IPS DF 6.9 (cell line): ENCODE measurements at regions not wholly inside any gene's neighbourhood (a gene's known extent, or its start where the extent isn't known, plus 50 kb on each side); places are given as distances from the start of the nearest gene placed in this dataset.

Experiments
- DNase-seq: peaks from one replicate; pipeline ENCODE4 v3.0.0-alpha.2; 2013; ENCODE audit warnings: low read depth, low spot score
- H3K27ac ChIP-seq: one replicate; pipeline ENCODE4 v1.5.1; 2013; ENCODE audit warnings: low read length, control low read depth
- H3K27me3 ChIP-seq: 2 replicates; pipeline ENCODE4 v1.6.1; 2013; ENCODE audit warnings: mild to moderate bottlenecking, low read length; ENCODE audit not compliant: control insufficient read depth, insufficient read depth
- H3K36me3 ChIP-seq: 2 replicates; pipeline ENCODE4 v1.6.1; 2013; ENCODE audit warnings: low read length; ENCODE audit not compliant: control insufficient read depth, insufficient read depth
- H3K4me1 ChIP-seq: 2 replicates; pipeline ENCODE4 v1.6.1; 2013; ENCODE audit warnings: low read length; ENCODE audit not compliant: control insufficient read depth, insufficient read depth
- H3K4me3 ChIP-seq: 2 replicates; pipeline ENCODE4 v1.5.1; 2013; ENCODE audit warnings: mild to moderate bottlenecking, low read length
- H3K9me3 ChIP-seq: 2 replicates; pipeline ENCODE4 v1.6.1; 2013; ENCODE audit warnings: low read length, inconsistent platforms; ENCODE audit not compliant: control insufficient read depth, insufficient read depth
- WGBS: extraction: QIAGEN DNeasy Blood & Tissue Kit; methylation state at CpG from one replicate; pipeline ENCODE4 v1.1.7; 2013; ENCODE audit warnings: mixed read lengths, missing lambda C conversion rate; ENCODE audit not compliant: insufficient read length, insufficient coverage; 5-methylcytosine and 5-hydroxymethylcytosine counted together

DNA sequence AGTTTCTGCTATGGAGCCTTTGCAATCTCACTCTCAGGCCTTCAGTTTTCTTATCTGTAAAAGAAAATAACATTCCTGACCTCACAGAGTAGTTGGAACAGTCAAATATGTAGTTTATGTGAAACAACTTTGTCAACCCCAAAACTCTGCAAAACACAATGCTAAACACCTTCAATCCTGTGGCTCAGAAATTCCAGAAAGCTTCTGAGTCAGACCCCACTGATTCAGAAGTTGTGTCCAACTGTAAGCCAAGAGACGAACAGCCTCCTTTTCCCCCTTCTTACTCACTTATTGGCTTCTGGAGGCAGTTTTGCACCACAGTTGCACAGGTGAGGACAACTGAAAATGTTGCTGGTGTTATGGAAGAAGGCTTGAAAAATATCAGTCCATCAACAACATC lies 52.9 kb downstream of the TMSB4Y start:
- H3K9me3 ChIP-seq: no peaks in the 10 kb centered on the region
- no peaks in the 10 kb centered on the region; the same call in 1 of the 2 replicates for H3K36me3 ChIP-seq
- no peaks in the 10 kb centered on the region for H3K4me1 ChIP-seq
- no peak overlapping the region for H3K4me3 ChIP-seq
- DNase-seq: no peak
- H3K27me3 ChIP-seq: no peaks in the 10 kb centered on the region
- H3K27ac ChIP-seq: no peak overlapping the region
- WGBS: no CpG with 5 or more reads among the region's 1 CpG

DNA sequence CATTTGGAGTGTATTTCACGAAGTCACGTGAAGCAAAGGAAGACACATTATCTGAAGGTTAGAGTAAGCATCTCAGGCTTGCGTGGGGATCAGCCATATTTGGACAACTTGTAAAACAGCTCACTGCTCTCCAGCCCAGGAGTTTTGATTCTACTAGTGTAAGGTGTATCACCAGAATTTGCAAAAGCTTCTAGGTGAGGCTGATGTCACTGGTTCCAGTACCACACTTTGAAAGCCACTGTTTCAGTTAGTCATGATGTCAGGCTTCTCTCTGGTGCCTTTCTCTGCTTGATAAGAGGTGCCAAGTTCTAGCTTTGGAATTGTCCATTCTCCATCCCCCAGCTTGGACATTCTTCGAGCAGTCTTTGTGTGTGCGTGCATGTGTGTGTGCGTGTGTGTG lies 62.3 kb downstream of the TMSB4Y start:
- Histone ChIP-seq H3K9me3 (no peaks in the 10 kb centered on the region), H3K36me3 (no peaks in the 10 kb centered on the region)
- WGBS: no CpG with 5 or more reads among the region's 6 CpGs

DNA sequence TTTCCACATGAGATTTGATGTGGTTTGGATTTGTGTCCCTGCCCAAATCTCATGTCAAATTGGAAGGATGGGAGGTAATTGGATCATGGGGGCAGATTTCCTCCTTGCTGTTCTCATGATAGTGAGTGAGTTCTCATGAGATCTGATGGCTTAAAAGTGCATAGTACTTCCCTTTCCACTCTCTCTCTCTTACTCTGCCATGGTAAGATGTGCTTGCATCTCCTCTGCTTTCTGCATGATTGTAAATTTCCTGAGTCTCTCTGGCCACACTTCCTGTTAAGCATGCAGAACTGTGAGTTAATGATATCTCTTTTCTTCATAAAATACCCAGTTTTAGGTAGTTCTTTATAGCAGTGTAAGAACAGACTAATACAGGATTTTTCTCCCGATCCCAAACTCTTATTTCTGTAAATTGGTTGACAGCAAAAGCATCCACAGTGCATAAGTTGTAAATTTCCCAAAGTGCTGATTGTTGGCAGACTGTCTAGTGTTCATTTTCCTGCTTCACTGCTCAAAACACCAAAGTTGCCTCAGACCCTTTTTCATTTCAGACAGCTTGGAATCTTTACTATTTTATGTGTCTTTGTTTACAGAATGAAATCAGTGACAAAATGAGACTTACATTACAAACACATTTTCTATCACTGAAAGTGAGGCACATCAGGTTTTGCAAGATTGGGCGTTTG lies 86.6 kb downstream of the TMSB4Y start:
- Histone ChIP-seq H3K9me3 (no peaks in the 10 kb centered on the region), H3K4me1 (no peaks in the 10 kb centered on the region), H3K27me3 (no peaks in the 10 kb centered on the region), H3K4me3 (no peak overlapping the region), H3K36me3 (no peaks in the 10 kb centered on the region), H3K27ac (no peak overlapping the region)
- WGBS: no CpG with 5 or more reads among the region's 2 CpGs
- no peak for DNase-seq

More for the DNA sequence above, 62.3 kb downstream of the TMSB4Y start:
- no peaks in the 10 kb centered on the region for H3K27me3 ChIP-seq
- no peak for DNase-seq
- H3K4me1 ChIP-seq: no peaks in the 10 kb centered on the region
- H3K27ac ChIP-seq: no peak overlapping the region
- H3K4me3 ChIP-seq: no peak overlapping the region

DNA sequence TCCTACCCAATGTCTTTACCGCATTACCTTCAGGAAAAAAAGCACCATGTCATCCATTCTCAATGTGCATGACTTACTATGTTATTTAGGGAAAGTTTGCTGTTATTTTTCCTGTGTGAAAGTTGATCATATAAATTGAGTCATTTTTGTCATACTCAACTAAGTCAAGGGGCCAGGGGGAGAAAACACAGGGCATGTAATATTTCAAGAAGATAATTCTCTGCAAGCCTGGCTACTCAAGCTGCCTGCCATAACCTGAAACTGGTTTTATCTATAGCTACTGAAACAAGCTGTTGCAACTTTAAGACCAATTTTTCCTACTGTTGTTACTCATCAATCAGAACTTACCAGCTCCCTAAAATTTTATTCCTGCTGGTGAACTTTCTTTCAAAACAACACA lies 91.4 kb downstream of the TMSB4Y start:
- no peaks in the 10 kb centered on the region for H3K27me3 ChIP-seq
- WGBS: no CpG with 5 or more reads among the region's 1 CpG
- no peaks in the 10 kb centered on the region for H3K36me3 ChIP-seq
- no peak for DNase-seq
- no peak overlapping the region for H3K4me3 ChIP-seq
- no peaks in the 10 kb centered on the region for H3K9me3 ChIP-seq
- no peak overlapping the region for H3K27ac ChIP-seq
- H3K4me1 ChIP-seq: no peaks in the 10 kb centered on the region

DNA sequence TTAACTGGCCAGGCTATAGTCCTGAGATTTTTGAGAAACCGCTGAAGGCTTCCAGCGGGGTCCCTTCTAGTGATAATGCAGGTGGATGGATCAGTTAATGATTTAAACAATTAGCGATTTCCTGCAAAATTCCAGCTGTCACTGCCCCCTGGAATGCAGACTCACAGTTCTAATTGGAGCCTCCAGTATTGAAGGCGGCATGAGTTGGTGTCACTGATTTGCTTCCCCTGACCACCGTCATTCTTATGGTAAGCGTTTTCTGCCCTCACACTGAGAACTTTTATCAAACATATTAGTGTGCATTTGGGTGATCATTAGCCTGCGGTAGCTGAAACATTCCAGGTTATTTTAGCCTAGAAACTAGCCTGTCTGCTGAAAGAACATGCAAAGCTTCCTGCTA lies 99.1 kb downstream of the TMSB4Y start:
- H3K4me3 ChIP-seq: no peak overlapping the region
- WGBS: no CpG with 5 or more reads among the region's 7 CpGs

DNA sequence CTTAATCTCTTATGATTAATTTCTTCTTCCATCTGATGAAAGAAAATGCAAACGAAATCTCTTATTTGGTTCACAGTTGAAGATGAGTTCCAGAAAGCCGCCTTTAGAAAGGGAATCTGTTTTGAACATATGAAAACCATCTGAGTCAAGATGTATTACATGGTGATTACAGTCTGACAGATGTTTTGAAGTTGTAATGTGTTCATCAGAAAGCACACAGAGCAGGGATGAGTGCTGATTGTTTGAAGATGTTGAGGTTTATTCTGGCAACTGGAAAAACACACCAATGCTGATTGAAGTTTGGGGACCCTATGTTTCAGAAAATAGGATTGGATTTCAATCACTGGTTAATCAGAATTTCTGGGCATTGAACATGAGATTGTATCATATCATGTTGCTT lies 99.7 kb downstream of the TMSB4Y start:
- WGBS: no CpG with 5 or more reads among the region's 2 CpGs
- Histone ChIP-seq H3K9me3 (no peaks in the 10 kb centered on the region), H3K4me3 (no peak overlapping the region), H3K4me1 (no peaks in the 10 kb centered on the region), H3K27ac (peak overlapping the region; percentile 91), H3K36me3 (no peaks in the 10 kb centered on the region), H3K27me3 (no peaks in the 10 kb centered on the region)
- no peak for DNase-seq

More for the DNA sequence above, 99.1 kb downstream of the TMSB4Y start:
- DNase-seq: peak; percentile 29
- no peaks in the 10 kb centered on the region for H3K36me3 ChIP-seq
- no peak overlapping the region for H3K27ac ChIP-seq
- no peaks in the 10 kb centered on the region for H3K27me3 ChIP-seq
- no peaks in the 10 kb centered on the region for H3K4me1 ChIP-seq
- H3K9me3 ChIP-seq: no peaks in the 10 kb centered on the region

DNA sequence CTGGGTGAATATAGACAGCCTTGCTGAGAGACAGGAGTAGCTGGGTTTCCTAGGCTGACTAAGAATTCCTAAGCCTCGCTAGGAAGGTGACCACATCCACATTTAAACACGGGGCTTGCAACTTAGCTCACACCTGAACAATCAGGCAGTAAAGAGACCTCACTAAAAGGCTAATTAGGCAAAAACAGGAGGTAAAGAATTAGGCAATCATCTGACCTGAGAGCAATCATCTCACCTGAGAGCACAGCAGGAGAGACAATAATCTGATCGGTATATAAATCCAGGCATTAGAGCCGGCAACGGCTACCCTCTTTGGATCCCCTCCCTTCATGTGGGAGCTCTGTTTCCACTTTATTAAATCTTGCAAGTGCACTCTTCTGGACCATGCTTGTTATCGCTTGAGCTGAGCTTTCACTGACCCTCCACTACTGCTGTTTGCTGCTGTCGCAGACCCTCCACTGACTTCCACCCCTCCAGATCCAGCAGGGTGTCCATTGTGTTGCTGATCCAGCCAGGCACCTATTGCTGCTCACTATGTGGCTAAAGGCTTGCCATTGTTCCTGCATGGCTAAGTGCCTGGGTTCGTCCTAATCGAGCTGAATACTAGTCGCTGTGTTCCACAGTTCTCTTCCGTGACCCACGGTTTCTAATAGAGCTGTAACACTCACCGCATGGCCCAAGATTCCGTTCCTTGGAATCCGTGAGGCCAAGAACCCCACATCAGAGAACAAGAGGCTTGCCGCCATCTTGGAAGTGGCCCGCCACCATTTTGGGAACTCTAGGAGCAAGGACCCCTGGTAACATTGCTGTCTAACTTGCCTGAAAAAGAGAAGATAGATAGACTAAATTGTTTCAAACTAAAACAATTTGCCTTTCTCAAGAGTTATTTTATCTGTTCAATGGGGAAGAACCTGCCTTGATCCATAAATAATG lies 100.7 kb downstream of the TMSB4Y start:
- no peak overlapping the region for H3K4me3 ChIP-seq
- no peaks in the 10 kb centered on the region for H3K36me3 ChIP-seq
- no peaks in the 10 kb centered on the region for H3K4me1 ChIP-seq
- DNase-seq: no peak
- peak overlapping the region; percentile 91 for H3K27ac ChIP-seq
- no peaks in the 10 kb centered on the region for H3K27me3 ChIP-seq
- WGBS: no CpG with 5 or more reads among the region's 17 CpGs
- no peaks in the 10 kb centered on the region for H3K9me3 ChIP-seq

DNA sequence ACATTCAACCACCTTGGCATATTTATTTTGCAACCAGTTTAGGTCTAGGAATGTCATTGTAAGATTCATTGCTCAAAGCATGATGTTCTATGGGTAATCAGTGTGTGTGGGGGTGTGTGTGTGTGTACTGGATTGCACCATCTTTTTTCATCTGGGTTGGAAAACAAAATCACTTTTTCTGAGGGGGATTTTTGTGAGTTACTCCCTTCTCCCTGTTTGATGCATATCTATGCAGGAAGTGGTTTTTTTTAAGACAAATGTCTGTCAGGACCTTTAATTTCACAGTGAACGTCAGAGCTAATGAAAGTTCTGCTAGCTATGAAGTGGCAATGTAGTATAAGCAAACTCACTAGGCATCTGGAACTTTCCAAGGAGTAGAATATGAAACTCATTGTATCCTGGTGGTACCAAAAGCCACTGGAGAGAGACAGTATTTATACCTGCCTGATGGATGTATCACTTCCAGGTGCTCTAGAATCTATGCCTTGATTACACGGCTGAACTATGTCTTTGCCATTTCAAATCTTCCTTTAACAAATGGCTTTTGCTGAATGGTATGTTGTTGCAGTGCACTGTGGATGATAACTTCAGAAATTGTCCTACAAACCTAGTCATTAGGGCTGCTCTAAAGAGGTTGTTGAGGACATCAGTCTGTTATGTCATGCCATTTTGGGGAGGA lies 101.5 kb downstream of the TMSB4Y start:
- Histone ChIP-seq H3K4me1 (no peaks in the 10 kb centered on the region), H3K27me3 (no peaks in the 10 kb centered on the region), H3K36me3 (no peaks in the 10 kb centered on the region), H3K9me3 (no peaks in the 10 kb centered on the region), H3K4me3 (no peak overlapping the region), H3K27ac (peak overlapping the region; percentile 52)
- no peak for DNase-seq
- WGBS: no CpG with 5 or more reads among the region's 2 CpGs

DNA sequence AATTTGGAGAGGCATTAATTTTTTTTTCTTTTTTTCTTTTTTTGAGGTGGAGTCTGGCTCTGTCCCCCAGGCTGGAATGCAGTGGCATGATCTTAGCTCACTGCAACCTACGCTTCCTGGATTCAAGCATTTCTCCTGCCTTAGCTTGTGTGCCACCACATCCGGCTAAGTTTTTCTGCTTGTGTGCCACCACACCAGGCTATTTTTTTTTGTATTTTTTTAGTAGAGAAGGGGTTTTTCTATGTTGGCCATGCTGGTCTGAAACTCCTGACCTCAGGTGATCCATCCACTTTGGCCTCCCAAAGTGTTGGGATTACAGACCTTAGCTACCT lies 102.0 kb downstream of the TMSB4Y start:
- H3K9me3 ChIP-seq: no peaks in the 10 kb centered on the region
- H3K36me3 ChIP-seq: no peaks in the 10 kb centered on the region
- WGBS: no CpG with 5 or more reads among the region's 2 CpGs
- no peak overlapping the region for H3K4me3 ChIP-seq
- no peak overlapping the region for H3K27ac ChIP-seq
- no peaks in the 10 kb centered on the region for H3K4me1 ChIP-seq
- no peak for DNase-seq
- H3K27me3 ChIP-seq: no peaks in the 10 kb centered on the region

DNA sequence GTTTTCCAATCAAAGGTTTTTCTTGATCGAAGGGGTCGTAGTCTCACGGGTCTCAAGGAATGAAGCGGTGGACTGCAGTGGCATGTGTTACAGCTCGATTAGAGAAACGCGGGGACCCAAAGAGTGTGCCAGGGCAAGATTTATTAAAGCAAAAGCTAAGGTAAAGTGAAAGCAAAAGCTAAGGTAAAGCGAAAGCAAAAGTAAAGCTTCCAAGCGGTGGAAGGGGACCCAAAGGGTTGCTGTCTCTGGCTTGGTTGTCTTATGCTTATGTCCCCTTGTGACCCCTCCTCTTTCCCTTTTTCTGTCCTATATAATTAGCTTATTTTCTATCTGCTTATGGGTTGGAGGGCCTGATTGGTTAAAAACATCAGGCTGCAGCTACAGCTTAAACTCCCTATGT lies 126.4 kb downstream of the TMSB4Y start:
- Histone ChIP-seq H3K4me1 (no peaks in the 10 kb centered on the region), H3K27ac (no peak overlapping the region), H3K36me3 (no peaks in the 10 kb centered on the region), H3K9me3 (no peaks in the 10 kb centered on the region), H3K4me3 (no peak overlapping the region), H3K27me3 (no peaks in the 10 kb centered on the region)
- no peak for DNase-seq
- no CpG with 5 or more reads among the region's 9 CpGs for WGBS
